ENCODE measurements at regions not wholly inside any gene's neighbourhood (a gene's known extent, or its start where the extent isn't known, plus 50 kb on each side); places are given as distances from the start of the nearest gene placed in this dataset.

DNA sequence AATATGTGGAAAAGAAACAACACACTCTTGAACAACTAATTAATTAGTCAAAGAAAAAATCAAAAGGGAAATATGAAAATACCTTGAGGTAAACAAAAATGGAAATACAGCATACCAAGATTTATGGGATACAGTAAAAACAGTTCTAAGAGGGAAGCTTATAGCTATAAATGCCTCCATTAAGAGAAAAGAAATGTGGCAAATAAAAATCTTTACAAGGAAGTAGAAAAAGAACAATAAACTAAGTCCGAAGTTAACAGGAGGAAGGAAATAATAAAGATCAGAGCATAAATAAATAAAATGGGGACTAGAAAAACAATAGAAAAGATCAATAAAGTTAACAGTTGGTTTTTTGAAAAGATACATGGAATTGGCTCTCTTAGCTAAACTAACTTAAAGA lies 267.8 kb upstream of the NRP1 start:
- Histone ChIP-seq H4K8ac (replicated peaks; ENCODE audit: insufficient read length, low read depth, low read length) (no peak overlapping the region), H3K79me1 (ENCODE audit: insufficient read depth, low read depth, low read length, poor library complexity, severe bottlenecking) (no peaks in the 10 kb centered on the region), H3K9me3 (ENCODE audit: control insufficient read depth, low read depth, low read length) (no peaks in the 10 kb centered on the region), H2AFZ (ENCODE audit: low read length) (no peak overlapping the region), H3K4me2 (ENCODE audit: insufficient read depth, insufficient read length, low read length) (no peak overlapping the region), H4K91ac (ENCODE audit: insufficient read length, low read depth, low read length) (no peak overlapping the region), H3K18ac (ENCODE audit: insufficient read length, low read depth, low read length) (no peak overlapping the region), H4K5ac (ENCODE audit: insufficient read length, low read depth, low read length) (no peak overlapping the region), H3K14ac (ENCODE audit: insufficient read depth, low read length) (no peak overlapping the region), H3K9ac (ENCODE audit: extremely low read depth, insufficient read length, low read length) (no peak overlapping the region), H2BK20ac (ENCODE audit: low read depth, low read length, poor library complexity, severe bottlenecking) (no peak overlapping the region), H3K79me2 (ENCODE audit: insufficient read depth, low read length) (no peaks in the 10 kb centered on the region), H3K27ac (ENCODE audit: insufficient read length, low read depth, low read length) (no peak overlapping the region), H2BK15ac (ENCODE audit: low read depth, low read length) (no peak overlapping the region), H3K4ac (ENCODE audit: low read depth, low read length) (no peak overlapping the region), H3K23ac (ENCODE audit: insufficient read length, low read depth, low read length) (no peak overlapping the region), H3K23me2 (ENCODE audit: insufficient read length, low read depth, low read length, poor library complexity, severe bottlenecking) (no peaks in the 10 kb centered on the region), H4K20me1 (ENCODE audit: control insufficient read depth, insufficient read depth, insufficient read length) (no peaks in the 10 kb centered on the region), H3T11ph (ENCODE audit: low read length) (no peak overlapping the region), H2BK12ac (ENCODE audit: insufficient read length, low read depth, low read length) (no peak overlapping the region), H3K4me1 (ENCODE audit: insufficient read depth, low read length) (no peaks in the 10 kb centered on the region), H2BK5ac (ENCODE audit: insufficient read length, low read length) (no peak overlapping the region), H3K27me3 (ENCODE audit: insufficient read depth, low read length) (no peaks in the 10 kb centered on the region), H2AK5ac (ENCODE audit: insufficient read length, low read length) (no peak overlapping the region), H3K56ac (ENCODE audit: insufficient read length, low read depth, low read length) (no peak overlapping the region), H2BK120ac (ENCODE audit: low read depth, low read length, poor library complexity, severe bottlenecking) (no peak overlapping the region)
- WGBS (ENCODE audit: extremely low coverage, insufficient read length, low lambda C conversion rate) = no CpG with 5 or more reads among the region's 1 CpG
- no peaks in the 10 kb centered on the region for H3K27me3 Mint-ChIP-seq (ENCODE audit: low read depth)
- no peak overlapping the region for H3K27ac Mint-ChIP-seq
- no peak for DNase-seq
- H3K4me1 Mint-ChIP-seq = peaks cover 13 to 15% of the 10 kb centered on the region in 2 experiments
- TF ChIP-seq, protein P1, sequence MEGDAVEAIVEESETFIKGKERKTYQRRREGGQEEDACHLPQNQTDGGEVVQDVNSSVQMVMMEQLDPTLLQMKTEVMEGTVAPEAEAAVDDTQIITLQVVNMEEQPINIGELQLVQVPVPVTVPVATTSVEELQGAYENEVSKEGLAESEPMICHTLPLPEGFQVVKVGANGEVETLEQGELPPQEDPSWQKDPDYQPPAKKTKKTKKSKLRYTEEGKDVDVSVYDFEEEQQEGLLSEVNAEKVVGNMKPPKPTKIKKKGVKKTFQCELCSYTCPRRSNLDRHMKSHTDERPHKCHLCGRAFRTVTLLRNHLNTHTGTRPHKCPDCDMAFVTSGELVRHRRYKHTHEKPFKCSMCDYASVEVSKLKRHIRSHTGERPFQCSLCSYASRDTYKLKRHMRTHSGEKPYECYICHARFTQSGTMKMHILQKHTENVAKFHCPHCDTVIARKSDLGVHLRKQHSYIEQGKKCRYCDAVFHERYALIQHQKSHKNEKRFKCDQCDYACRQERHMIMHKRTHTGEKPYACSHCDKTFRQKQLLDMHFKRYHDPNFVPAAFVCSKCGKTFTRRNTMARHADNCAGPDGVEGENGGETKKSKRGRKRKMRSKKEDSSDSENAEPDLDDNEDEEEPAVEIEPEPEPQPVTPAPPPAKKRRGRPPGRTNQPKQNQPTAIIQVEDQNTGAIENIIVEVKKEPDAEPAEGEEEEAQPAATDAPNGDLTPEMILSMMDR (conservative IDR thresholded peaks at IDR 0.05) = no peak
- no peak overlapping the region for H3K4me3 Mint-ChIP-seq
- H3K9me3 Mint-ChIP-seq = peaks cover 12% of the 10 kb centered on the region in 2 experiments
- H3K36me3 Mint-ChIP-seq (ENCODE audit: insufficient read depth in 1 of 3, low read depth in 3 of 3) = peaks cover 0 to 11% (median 4%) of the 10 kb centered on the region in 3 experiments; a peak in 3 of 7 replicates

Data from H9 (cell line).